OCI-LY7 (cell line): ENCODE measurements at regions not wholly inside any gene's neighbourhood (a gene's known extent, or its start where the extent isn't known, plus 50 kb on each side); places are given as distances from the start of the nearest gene placed in this dataset.
"Not testable (repeated sequence)": the region's sequence is repeated elsewhere in the genome, so short reads cannot be mapped to it uniquely, and the experiment has no call there.

Experiments used
- BruUV-seq: library from RNA; stranded (reverse); fragments of 400-500 nt; replicated peaks from 2 replicates; lab custom pipeline; 2021; lab: Mats Ljungman, UMichigan
- CTCF ChIA-PET: fragments of 300-600 bp; sonication (Branson Sonifier 250); formaldehyde crosslinking; loops from one replicate; lab custom pipeline; 2022; ENCODE audit warnings: antibody characterized with exemption; ENCODE audit not compliant: unreplicated experiment; lab: Charles Lee
- POLR2A ChIA-PET: fragments of 300-600 bp; sonication (Branson Sonifier 250); formaldehyde crosslinking; loops from one replicate; lab custom pipeline; 2022; ENCODE audit warnings: antibody characterized with exemption; lab: Charles Lee
- DNase-seq: peaks from one replicate; pipeline ENCODE4 v3.0.0-alpha.2; 2015; ENCODE audit warnings: low spot score
- H2AFZ ChIP-seq: fragments of 200-600 bp; sonication (generic), shearing (Covaris generic); 2 replicates; pipeline ENCODE4 v1.6.1; 2014; ENCODE audit warnings: mild to moderate bottlenecking, antibody characterized with exemption, low read length, moderate library complexity
- H3K27ac ChIP-seq: fragments of 200-600 bp; sonication (generic); 2 replicates; pipeline ENCODE4 v1.5.1; 2014; ENCODE audit warnings: mixed run types, low read depth, mild to moderate bottlenecking, moderate library complexity, low read length, inconsistent platforms; ENCODE audit not compliant: poor library complexity, severe bottlenecking
- H3K36me3 ChIP-seq: fragments of 200-600 bp; sonication (generic); 2 replicates; pipeline ENCODE4 v1.6.1; 2014; ENCODE audit warnings: mild to moderate bottlenecking, antibody characterized with exemption, low read length, moderate library complexity, mixed read lengths; ENCODE audit not compliant: insufficient read depth
- H3K4me1 ChIP-seq: fragments of 200-600 bp; sonication (generic); 2 replicates; pipeline ENCODE4 v1.5.1; 2014; ENCODE audit warnings: mild to moderate bottlenecking, low read length; ENCODE audit not compliant: insufficient read depth, poor library complexity, severe bottlenecking
- H3K4me2 ChIP-seq: fragments of 200-600 bp; sonication (generic); 2 replicates; pipeline ENCODE4 v1.6.1; 2014; ENCODE audit warnings: mild to moderate bottlenecking, low read length
- H3K4me3 ChIP-seq: fragments of 200-600 bp; sonication (generic); 2 replicates; pipeline ENCODE4 v1.5.1; 2014; ENCODE audit warnings: mild to moderate bottlenecking, low read depth, low read length; ENCODE audit not compliant: poor library complexity, severe bottlenecking
- H3K79me2 ChIP-seq: fragments of 200-600 bp; sonication (generic); 2 replicates; pipeline ENCODE4 v1.6.1; 2016; ENCODE audit warnings: low read depth, mild to moderate bottlenecking, low read length, moderate library complexity, mixed read lengths; ENCODE audit not compliant: insufficient read depth
- H3K9me2 ChIP-seq: fragments of 200-600 bp; sonication (generic); 2 replicates; pipeline ENCODE4 v1.6.1; 2016; ENCODE audit warnings: mild to moderate bottlenecking, low read length, mixed read lengths; ENCODE audit not compliant: insufficient read depth
- H3K9me3 ChIP-seq: fragments of 200-600 bp; sonication (generic); 2 replicates; pipeline ENCODE4 v1.6.1; 2014; ENCODE audit warnings: mild to moderate bottlenecking, mixed run types, low read length, mixed read lengths
- H4K20me1 ChIP-seq: fragments of 200-600 bp; sonication (generic); 2 replicates; pipeline ENCODE4 v1.6.1; 2014; ENCODE audit warnings: mild to moderate bottlenecking, antibody characterized with exemption, low read length, moderate library complexity, mixed read lengths; ENCODE audit not compliant: insufficient read depth
- CTCF ChIP-seq: fragments of 200-600 bp; sonication (generic); conservative IDR thresholded peaks from 2 replicates; pipeline ENCODE4 v1.5.1; 2014; ENCODE audit warnings: mild to moderate bottlenecking, antibody characterized with exemption, low read length, moderate library complexity, mixed read lengths
- EZH2phosphoT487 ChIP-seq: fragments of 200-600 bp; sonication (generic); IDR thresholded peaks from 2 replicates; pipeline ENCODE4 v1.6.1; 2018; ENCODE audit warnings: low read depth, borderline replicate concordance, mild to moderate bottlenecking, mixed run types, antibody characterized with exemption, low read length, moderate library complexity, mixed read lengths
- intact Hi-C: fragments of 100-400 bp; cut with micrococcal nuclease; formaldehyde crosslinking; loops from one replicate; pipeline ENCODE4 v1.10.0; 2022; ENCODE audit not compliant: unreplicated experiment

- no peak overlapping the region for H3K4me2 ChIP-seq
- POLR2A ChIA-PET: no interaction called here
- H2AFZ ChIP-seq: no peak overlapping the region
- no peak for DNase-seq
- intact Hi-C loops: no loop called here
- no peaks in the 10 kb centered on the region for H4K20me1 ChIP-seq
- no peaks in the 10 kb centered on the region for H3K4me1 ChIP-seq
- H3K4me3 ChIP-seq: no peak overlapping the region
- H3K9me3 ChIP-seq: no peaks in the 10 kb centered on the region
- no peaks in the 10 kb centered on the region for H3K36me3 ChIP-seq
- CTCF ChIA-PET: no interaction called here
- H3K9me2 ChIP-seq: no peaks in the 10 kb centered on the region
- no peak overlapping the region for H3K27ac ChIP-seq
- no peaks in the 10 kb centered on the region for H3K79me2 ChIP-seq
- no TSS peak for BruUV-seq
- no peak for TF ChIP-seq EZH2phosphoT487
- no peak for TF ChIP-seq CTCF
These were observed 165.4 kb upstream of the ARPP21 start for GRCh38 chr3:35473956-35474355.

- H3K79me2 ChIP-seq, H3K36me3 ChIP-seq, H3K27ac ChIP-seq, H3K9me2 ChIP-seq, H3K4me3 ChIP-seq, H3K9me3 ChIP-seq, BruUV-seq, H4K20me1 ChIP-seq, H3K4me2 ChIP-seq, intact Hi-C loops: not testable (repeated sequence)
- ChIA-PET CTCF (interaction anchor here (1.3 kb wide), 1 partner anchor 177 kb away, joined by 3 read pairs; no protein-coding TSS in a partner anchor), POLR2A (interaction anchor here (0.9 to 1.4 kb wide), 2 partner anchors 9 to 12 kb away, joined by 5 read pairs; no protein-coding TSS in a partner anchor)
- peaks cover 17% of the 10 kb centered on the region for H3K4me1 ChIP-seq
- peak; percentile 56 for DNase-seq
- peak overlapping the region; percentile 73; the same call in 1 of the 2 replicates for H2AFZ ChIP-seq
These were observed 156.8 kb upstream of the ARPP21 start for GRCh38 chr3:35482566-35482965.

GRCh38 chr3:35483131-35483530, 156.2 kb upstream of the ARPP21 start:
- no peaks in the 10 kb centered on the region for H3K9me2 ChIP-seq
- no TSS peak for BruUV-seq

More at GRCh38 chr3:35483131-35483530, 156.2 kb upstream of the ARPP21 start:
- no peaks in the 10 kb centered on the region for H3K79me2 ChIP-seq
- H3K9me3 ChIP-seq: no peaks in the 10 kb centered on the region; the same call in 1 of the 2 replicates
- no peaks in the 10 kb centered on the region for H4K20me1 ChIP-seq
- H2AFZ ChIP-seq: peak overlapping the region; percentile 73
- intact Hi-C loops: no loop called here
- DNase-seq: no peak
- no peak overlapping the region for H3K4me3 ChIP-seq
- no peak overlapping the region for H3K27ac ChIP-seq
- peaks cover 17% of the 10 kb centered on the region for H3K4me1 ChIP-seq
- ChIA-PET CTCF (interaction anchor here (1.3 kb wide), 1 partner anchor 176 kb away, joined by 3 read pairs; no protein-coding TSS in a partner anchor), POLR2A (interaction anchor here (0.9 to 1.4 kb wide), 2 partner anchors 9 to 12 kb away, joined by 5 read pairs; no protein-coding TSS in a partner anchor)
- no peaks in the 10 kb centered on the region for H3K36me3 ChIP-seq
- TF ChIP-seq CTCF (no peak), EZH2phosphoT487 (no peak)
- H3K4me2 ChIP-seq: no peak overlapping the region
